Smooth muscle cell (in vitro differentiated cells): ENCODE measurements at regions not wholly inside any gene's neighbourhood (a gene's known extent, or its start where the extent isn't known, plus 50 kb on each side); places are given as distances from the start of the nearest gene placed in this dataset.

ENCODE experiments used
- DNase-seq: peaks from one replicate; lab custom pipeline; 2025; ENCODE audit not compliant: unreplicated experiment; lab: John Stamatoyannopoulos, UW
- H2AFZ ChIP-seq: fragments of 200-600 bp; sonication (generic); 2 replicates; pipeline ENCODE4 v1.6.0; 2016; ENCODE audit warnings: antibody characterized with exemption, low read depth, mild to moderate bottlenecking
- H3F3A ChIP-seq: fragments of 200-600 bp; sonication (generic); 2 replicates; pipeline ENCODE4 v1.6.0; 2017; ENCODE audit warnings: antibody characterized with exemption, low read depth
- H3K27ac ChIP-seq: fragments of 200-600 bp; sonication (generic); 2 replicates; pipeline ENCODE4 v1.5.1; 2016; ENCODE audit warnings: low read depth, mild to moderate bottlenecking
- H3K27me3 ChIP-seq: fragments of 200-600 bp; sonication (generic); 2 replicates; pipeline ENCODE4 v1.6.1; 2016; ENCODE audit warnings: low read depth, mild to moderate bottlenecking
- H3K36me3 ChIP-seq: fragments of 200-600 bp; sonication (generic); 2 replicates; pipeline ENCODE4 v1.5.1; 2016; ENCODE audit warnings: low read depth
- H3K4me1 ChIP-seq: fragments of 200-600 bp; sonication (generic); 2 replicates; pipeline ENCODE4 v1.5.1; 2016; ENCODE audit warnings: low read depth
- H3K4me2 ChIP-seq: fragments of 200-600 bp; sonication (generic); 2 replicates; pipeline ENCODE4 v1.6.0; 2016; ENCODE audit warnings: mild to moderate bottlenecking
- H3K4me3 ChIP-seq: fragments of 200-600 bp; sonication (generic); 2 replicates; pipeline ENCODE4 v1.5.1; 2016; ENCODE audit warnings: mild to moderate bottlenecking
- H3K79me2 ChIP-seq: fragments of 200-600 bp; sonication (generic); 2 replicates; pipeline ENCODE4 v1.6.0; 2016; ENCODE audit warnings: low read depth, mild to moderate bottlenecking
- H3K9ac ChIP-seq: fragments of 200-600 bp; sonication (generic); 2 replicates; pipeline ENCODE4 v1.6.0; 2016; ENCODE audit warnings: low read depth
- H3K9me3 ChIP-seq: fragments of 200-600 bp; sonication (generic); replicated peaks from 2 replicates; pipeline ENCODE4 v1.5.1; 2016; ENCODE audit warnings: low read depth
- H4K20me1 ChIP-seq: fragments of 200-600 bp; sonication (generic); 2 replicates; pipeline ENCODE4 v1.6.0; 2016; ENCODE audit warnings: low read depth
- WGBS: methylation state at CpG from one replicate; pipeline ENCODE4 v1.1.7; 2016; ENCODE audit warnings: low lambda C conversion rate; 5-methylcytosine and 5-hydroxymethylcytosine counted together
- TF ChIP-seq, protein P1 (sequence below): fragments of 200-600 bp; sonication (generic); IDR thresholded peaks from 2 replicates; pipeline ENCODE4 v1.5.1; 2017; ENCODE audit warnings: borderline replicate concordance, mild to moderate bottlenecking, antibody characterized with exemption; ENCODE audit not compliant: insufficient read depth, poor library complexity, severe bottlenecking

DNA sequence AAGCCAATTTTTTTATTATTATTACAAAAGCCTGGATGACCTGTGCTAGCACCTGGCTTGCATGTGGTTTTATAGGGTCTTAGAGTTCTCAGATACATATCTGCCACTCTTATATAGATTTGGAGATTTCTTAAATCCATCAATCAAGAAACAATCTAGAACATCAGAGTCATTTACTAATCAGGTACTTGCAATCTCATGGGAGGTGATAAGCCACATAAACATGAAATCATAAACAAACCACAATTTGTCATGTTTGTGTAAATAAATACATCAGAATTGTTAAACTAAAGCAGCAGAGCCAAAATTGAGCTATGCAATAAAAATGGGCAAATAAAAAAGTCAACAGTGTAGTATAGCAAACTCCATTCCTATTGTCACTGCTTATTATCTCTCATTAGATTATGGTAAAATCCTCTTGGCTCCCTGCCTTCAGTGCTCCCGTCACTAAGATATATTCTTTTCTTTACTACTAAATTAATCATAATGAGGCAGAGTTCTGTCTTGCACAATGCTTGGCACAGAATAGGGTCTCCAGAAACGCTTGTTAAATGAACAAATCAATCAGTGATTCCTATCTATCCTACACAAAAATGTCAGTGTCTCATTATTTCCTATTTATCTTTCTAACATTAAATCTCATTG, 108.7 kb upstream of the TTC29 start:
- Histone ChIP-seq H3K4me1 (peaks cover 12% of the 10 kb centered on the region), H3K27me3 (no peaks in the 10 kb centered on the region), H3K4me3 (no peak overlapping the region), H3K79me2 (no peaks in the 10 kb centered on the region), H3F3A (no peaks in the 10 kb centered on the region), H2AFZ (no peak overlapping the region), H3K36me3 (no peaks in the 10 kb centered on the region), H3K27ac (no peak overlapping the region), H3K9ac (no peak overlapping the region), H3K4me2 (no peak overlapping the region), H3K9me3 (no peaks in the 10 kb centered on the region), H4K20me1 (no peaks in the 10 kb centered on the region)
- DNase-seq: no peak
- WGBS: 82% methylated on average over 2 of the region's 2 CpGs
- TF ChIP-seq, protein P1, sequence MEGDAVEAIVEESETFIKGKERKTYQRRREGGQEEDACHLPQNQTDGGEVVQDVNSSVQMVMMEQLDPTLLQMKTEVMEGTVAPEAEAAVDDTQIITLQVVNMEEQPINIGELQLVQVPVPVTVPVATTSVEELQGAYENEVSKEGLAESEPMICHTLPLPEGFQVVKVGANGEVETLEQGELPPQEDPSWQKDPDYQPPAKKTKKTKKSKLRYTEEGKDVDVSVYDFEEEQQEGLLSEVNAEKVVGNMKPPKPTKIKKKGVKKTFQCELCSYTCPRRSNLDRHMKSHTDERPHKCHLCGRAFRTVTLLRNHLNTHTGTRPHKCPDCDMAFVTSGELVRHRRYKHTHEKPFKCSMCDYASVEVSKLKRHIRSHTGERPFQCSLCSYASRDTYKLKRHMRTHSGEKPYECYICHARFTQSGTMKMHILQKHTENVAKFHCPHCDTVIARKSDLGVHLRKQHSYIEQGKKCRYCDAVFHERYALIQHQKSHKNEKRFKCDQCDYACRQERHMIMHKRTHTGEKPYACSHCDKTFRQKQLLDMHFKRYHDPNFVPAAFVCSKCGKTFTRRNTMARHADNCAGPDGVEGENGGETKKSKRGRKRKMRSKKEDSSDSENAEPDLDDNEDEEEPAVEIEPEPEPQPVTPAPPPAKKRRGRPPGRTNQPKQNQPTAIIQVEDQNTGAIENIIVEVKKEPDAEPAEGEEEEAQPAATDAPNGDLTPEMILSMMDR: no peak

DNA sequence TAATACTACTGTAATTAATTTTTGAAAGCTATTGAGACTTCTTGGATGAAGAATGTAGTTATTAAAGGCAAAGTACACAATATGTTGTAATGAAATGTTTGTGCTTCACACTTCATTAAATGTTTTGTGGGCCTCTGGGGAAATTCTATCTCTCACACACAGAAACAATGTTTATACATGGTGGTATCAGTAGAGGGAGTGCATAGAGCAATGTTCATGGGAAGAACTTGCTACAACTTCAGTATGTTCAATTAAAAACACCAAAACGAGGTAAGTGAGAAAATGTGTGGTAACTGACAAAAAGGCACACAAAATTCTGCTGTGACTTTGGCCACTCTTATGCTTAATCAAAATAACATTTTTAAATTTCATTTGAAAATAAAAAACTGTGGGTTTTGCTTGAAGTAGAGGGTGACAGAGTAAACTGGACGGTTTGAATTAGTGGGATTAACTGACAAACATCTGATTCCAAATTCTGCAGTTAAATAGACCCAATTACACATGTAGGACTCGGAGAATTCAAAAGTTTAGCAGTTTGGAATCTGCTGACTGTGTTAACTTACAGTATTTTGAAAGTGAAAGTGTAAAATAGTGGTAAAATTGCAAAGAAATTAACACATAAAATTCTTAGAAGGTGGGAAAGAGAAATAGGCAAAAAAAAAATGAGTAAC, 111.4 kb upstream of the TTC29 start:
- Histone ChIP-seq H3K36me3 (no peaks in the 10 kb centered on the region), H3K27me3 (no peaks in the 10 kb centered on the region), H3K79me2 (no peaks in the 10 kb centered on the region), H2AFZ (peak overlapping the region; percentile 94), H3K9ac (peak overlapping the region; percentile 44), H3K4me3 (peak overlapping the region; percentile 50), H3K4me2 (peak overlapping the region; percentile 86), H3K4me1 (peaks cover 31% of the 10 kb centered on the region), H3K27ac (no peak overlapping the region), H4K20me1 (no peaks in the 10 kb centered on the region), H3K9me3 (no peaks in the 10 kb centered on the region), H3F3A (no peaks in the 10 kb centered on the region)
- TF ChIP-seq, protein P1: no peak
- 52% methylated on average over 3 of the region's 3 CpGs for WGBS
- DNase-seq: no peak

DNA sequence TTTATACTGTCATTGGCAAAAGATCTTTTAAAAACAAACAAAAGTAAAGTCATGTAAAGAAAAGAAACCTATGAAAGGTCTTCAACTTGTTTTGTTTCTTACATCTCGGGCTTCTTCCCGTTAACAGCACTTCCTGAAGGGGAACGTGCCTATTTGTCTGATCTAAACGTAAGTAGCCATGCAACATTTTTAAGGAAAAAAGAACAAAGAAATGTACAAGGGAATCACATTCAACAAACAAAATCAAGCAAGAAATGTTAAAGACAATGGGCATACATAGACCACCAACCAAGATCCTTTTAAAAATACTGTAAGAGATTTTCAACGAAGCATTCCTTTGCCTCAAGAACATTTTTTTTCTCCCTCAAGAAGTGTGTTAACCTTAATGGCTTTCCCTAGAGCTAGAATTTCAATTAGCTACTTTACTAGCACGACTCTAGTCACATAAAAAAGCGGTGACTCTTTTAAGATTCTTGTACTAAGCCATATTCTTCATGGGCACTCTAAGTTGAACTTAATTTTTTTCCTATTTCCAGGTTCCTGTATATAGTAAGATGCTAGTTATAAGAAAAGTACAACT, 112.0 kb upstream of the TTC29 start:
- Histone ChIP-seq H3K36me3 (no peaks in the 10 kb centered on the region), H3K27ac (no peak overlapping the region), H3K27me3 (no peaks in the 10 kb centered on the region)

More for the DNA sequence above, 112.0 kb upstream of the TTC29 start:
- 25% methylated on average over 7 of the region's 7 CpGs for WGBS
- Histone ChIP-seq H4K20me1 (no peaks in the 10 kb centered on the region), H3F3A (no peaks in the 10 kb centered on the region), H3K4me3 (peak overlapping the region; percentile 50), H2AFZ (peak overlapping the region; percentile 94), H3K4me2 (peak overlapping the region; percentile 86), H3K79me2 (no peaks in the 10 kb centered on the region), H3K4me1 (peaks cover 31% of the 10 kb centered on the region), H3K9ac (peak overlapping the region; percentile 44), H3K9me3 (no peaks in the 10 kb centered on the region)
- TF ChIP-seq, protein P1: no peak
- DNase-seq: no peak
